ENCODE measurements at regions not wholly inside any gene's neighbourhood (a gene's known extent, or its start where the extent isn't known, plus 50 kb on each side); places are given as distances from the start of the nearest gene placed in this dataset.

- DNase-seq (ENCODE audit: low read depth, low spot score) (no peak), FAIRE-seq (no peak)
- POLR2A ChIA-PET, result no interaction called here
- CTCF ChIA-PET, result no interaction called here
- no peaks in the 10 kb centered on the region for H3K9me1 ChIP-seq (replicated peaks; ENCODE audit: control insufficient read depth, extremely low read depth, insufficient read depth, low read length)
- H3K27me3 ChIP-seq (ENCODE audit: control insufficient read depth in 2 of 2, insufficient read depth in 2 of 2, low read length in 2 of 2), result peaks cover 0 to 2% of the 10 kb centered on the region in 2 experiments
- dilution Hi-C loops (cut with MboI; ENCODE audit: extremely low pct_ligation_motif_present, low sequenced_read_pairs) (no loop called here), intact Hi-C loops (cut with micrococcal nuclease) (no loop called here)
- no peak overlapping the region for H2AFZ ChIP-seq (ENCODE audit: low read depth, low read length)
- H3K4me3 ChIP-seq (replicated peaks in 1 of 3; ENCODE audit: insufficient read depth in 1 of 3, low read depth in 1 of 3, low read length in 3 of 3), result no peak overlapping the region
- TF ChIP-seq EZH2 (IDR thresholded peaks at IDR 0.05; ENCODE audit: borderline replicate concordance, low read depth, low read length, severe bottlenecking), result no peak
- TF ChIP-seq MYC (IDR thresholded peaks at IDR 0.05; ENCODE audit: low read depth, low read length), result no peak
- TF ChIP-seq POLR2A (IDR thresholded peaks at IDR 0.05; ENCODE audit: low read depth, low read length), result no peak
- no peak for TF ChIP-seq FOS (IDR thresholded peaks at IDR 0.05; ENCODE audit: borderline replicate concordance, insufficient read depth, low read length)
- no peak for TF ChIP-seq GATA2 (IDR thresholded peaks at IDR 0.05; ENCODE audit: insufficient read depth, insufficient read length, low read depth, low read length)
- TF ChIP-seq MAX (IDR thresholded peaks at IDR 0.05; ENCODE audit: insufficient read depth, insufficient read length), result no peak
- no peak for TF ChIP-seq CTCF (IDR thresholded peaks at IDR 0.05; ENCODE audit: extremely low read depth in 1 of 2, insufficient read depth in 1 of 2, low read depth in 1 of 2, low read length in 2 of 2)
- no peak for TF ChIP-seq JUN (IDR thresholded peaks at IDR 0.05; ENCODE audit: borderline replicate concordance, insufficient read depth, insufficient read length, low read depth)
- no peak for TF ChIP-seq POLR2AphosphoS5 (IDR thresholded peaks at IDR 0.05; ENCODE audit: insufficient read depth, low read depth, low read length)
- no peaks in the 10 kb centered on the region for H3K4me1 ChIP-seq (ENCODE audit: control insufficient read depth, extremely low read depth, insufficient read depth, low read length)
- no peak overlapping the region for H3K27ac ChIP-seq (ENCODE audit: insufficient read depth, low read depth, low read length)
- H3K36me3 ChIP-seq (ENCODE audit: control insufficient read depth in 2 of 2, extremely low read depth in 1 of 2, insufficient read depth in 2 of 2, low read length in 2 of 2), result no peaks in the 10 kb centered on the region
- no peaks in the 10 kb centered on the region for H4K20me1 ChIP-seq (replicated peaks; ENCODE audit: control insufficient read depth, extremely low read depth, insufficient read depth, low read length)
- H3K79me2 ChIP-seq (ENCODE audit: control insufficient read depth, insufficient read depth, low read length), result no peaks in the 10 kb centered on the region
- no peak overlapping the region for H3K4me2 ChIP-seq (ENCODE audit: insufficient read depth, low read length)
- BruUV-seq (replicated peaks), result no TSS peak
- H3K9ac ChIP-seq (replicated peaks; ENCODE audit: extremely low read depth, insufficient read depth, low read length), result no peak overlapping the region
- no peaks in the 10 kb centered on the region for H3K9me3 ChIP-seq (replicated peaks; ENCODE audit: control insufficient read depth, insufficient read depth, low read length)
These were observed 67.8 kb upstream of the TBX5 start for GRCh38 chr12:114473717-114474116.
